ENCODE measurements at regions not wholly inside any gene's neighbourhood (a gene's known extent, or its start where the extent isn't known, plus 50 kb on each side); places are given as distances from the start of the nearest gene placed in this dataset.

- TF ChIP-seq RAD21 (CRISPR knock-in tag; conservative IDR thresholded peaks at IDR 0.05 in 1 of 2, IDR thresholded peaks at IDR 0.05 in 1 of 2) (no peak), ESRRA (IDR thresholded peaks at IDR 0.05; ENCODE audit: borderline replicate concordance, low read depth) (no peak), ZZZ3 (IDR thresholded peaks at IDR 0.05) (no peak), SIRT6 (IDR thresholded peaks at IDR 0.05; ENCODE audit: low read depth, low read length) (no peak), KDM4B (IDR thresholded peaks at IDR 0.05; ENCODE audit: borderline replicate concordance in 2 of 2, low read depth in 1 of 2) (no peak), EP300 (IDR thresholded peaks at IDR 0.05; ENCODE audit: low read length) (no peak), ZNF253 (CRISPR knock-in tag; conservative IDR thresholded peaks at IDR 0.05) (no peak), TBP (optimal IDR thresholded peaks at IDR 0.05; ENCODE audit: low read depth, low read length) (no peak), GTF2F1 (IDR thresholded peaks at IDR 0.05; ENCODE audit: low read depth, low read length) (no peak), USF2 (CRISPR knock-in tag; IDR thresholded peaks at IDR 0.05) (no peak)
- TF ChIP-seq, protein P1, sequence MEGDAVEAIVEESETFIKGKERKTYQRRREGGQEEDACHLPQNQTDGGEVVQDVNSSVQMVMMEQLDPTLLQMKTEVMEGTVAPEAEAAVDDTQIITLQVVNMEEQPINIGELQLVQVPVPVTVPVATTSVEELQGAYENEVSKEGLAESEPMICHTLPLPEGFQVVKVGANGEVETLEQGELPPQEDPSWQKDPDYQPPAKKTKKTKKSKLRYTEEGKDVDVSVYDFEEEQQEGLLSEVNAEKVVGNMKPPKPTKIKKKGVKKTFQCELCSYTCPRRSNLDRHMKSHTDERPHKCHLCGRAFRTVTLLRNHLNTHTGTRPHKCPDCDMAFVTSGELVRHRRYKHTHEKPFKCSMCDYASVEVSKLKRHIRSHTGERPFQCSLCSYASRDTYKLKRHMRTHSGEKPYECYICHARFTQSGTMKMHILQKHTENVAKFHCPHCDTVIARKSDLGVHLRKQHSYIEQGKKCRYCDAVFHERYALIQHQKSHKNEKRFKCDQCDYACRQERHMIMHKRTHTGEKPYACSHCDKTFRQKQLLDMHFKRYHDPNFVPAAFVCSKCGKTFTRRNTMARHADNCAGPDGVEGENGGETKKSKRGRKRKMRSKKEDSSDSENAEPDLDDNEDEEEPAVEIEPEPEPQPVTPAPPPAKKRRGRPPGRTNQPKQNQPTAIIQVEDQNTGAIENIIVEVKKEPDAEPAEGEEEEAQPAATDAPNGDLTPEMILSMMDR (IDR thresholded peaks at IDR 0.05 in 2 of 3, conservative IDR thresholded peaks at IDR 0.05 in 1 of 3; ENCODE audit: insufficient read depth in 2 of 3, low read depth in 1 of 3, low read length in 3 of 3) = no peak
- TF ChIP-seq, protein P2, sequence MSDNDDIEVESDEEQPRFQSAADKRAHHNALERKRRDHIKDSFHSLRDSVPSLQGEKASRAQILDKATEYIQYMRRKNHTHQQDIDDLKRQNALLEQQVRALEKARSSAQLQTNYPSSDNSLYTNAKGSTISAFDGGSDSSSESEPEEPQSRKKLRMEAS (CRISPR knock-in tag; IDR thresholded peaks at IDR 0.05) = no peak
Observed at GRCh38 chr11:33594188-33594587, 106.4 kb downstream of the C11orf91 start.

Measured in K562 (cell line).